ENCODE measurements at regions not wholly inside any gene's neighbourhood (a gene's known extent, or its start where the extent isn't known, plus 50 kb on each side); places are given as distances from the start of the nearest gene placed in this dataset.

DNA sequence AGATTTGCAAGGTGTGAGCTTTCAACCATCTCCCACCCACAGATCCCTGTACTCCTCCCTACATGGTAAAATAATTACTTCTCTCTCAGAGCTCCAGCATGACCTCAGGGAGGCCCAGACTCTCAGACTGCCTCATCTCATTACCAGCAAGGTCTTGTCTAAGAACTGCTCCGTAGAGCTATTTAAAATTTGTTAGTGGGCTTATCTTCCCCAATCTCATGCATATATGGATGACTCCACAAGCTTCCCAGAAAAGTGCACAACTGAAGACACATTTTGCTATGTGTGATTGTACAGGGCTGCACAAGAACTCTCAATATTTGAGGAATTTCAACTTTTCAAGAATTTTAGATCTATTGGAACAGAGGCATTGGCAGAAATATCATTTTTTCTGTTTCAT is 230.3 kb downstream of the CSNK2A3 start:
- no peak for TF ChIP-seq EZH2 (IDR thresholded peaks at IDR 0.05; ENCODE audit: borderline replicate concordance, low read depth, low read length, poor library complexity, severe bottlenecking)
- TF ChIP-seq, protein P1, sequence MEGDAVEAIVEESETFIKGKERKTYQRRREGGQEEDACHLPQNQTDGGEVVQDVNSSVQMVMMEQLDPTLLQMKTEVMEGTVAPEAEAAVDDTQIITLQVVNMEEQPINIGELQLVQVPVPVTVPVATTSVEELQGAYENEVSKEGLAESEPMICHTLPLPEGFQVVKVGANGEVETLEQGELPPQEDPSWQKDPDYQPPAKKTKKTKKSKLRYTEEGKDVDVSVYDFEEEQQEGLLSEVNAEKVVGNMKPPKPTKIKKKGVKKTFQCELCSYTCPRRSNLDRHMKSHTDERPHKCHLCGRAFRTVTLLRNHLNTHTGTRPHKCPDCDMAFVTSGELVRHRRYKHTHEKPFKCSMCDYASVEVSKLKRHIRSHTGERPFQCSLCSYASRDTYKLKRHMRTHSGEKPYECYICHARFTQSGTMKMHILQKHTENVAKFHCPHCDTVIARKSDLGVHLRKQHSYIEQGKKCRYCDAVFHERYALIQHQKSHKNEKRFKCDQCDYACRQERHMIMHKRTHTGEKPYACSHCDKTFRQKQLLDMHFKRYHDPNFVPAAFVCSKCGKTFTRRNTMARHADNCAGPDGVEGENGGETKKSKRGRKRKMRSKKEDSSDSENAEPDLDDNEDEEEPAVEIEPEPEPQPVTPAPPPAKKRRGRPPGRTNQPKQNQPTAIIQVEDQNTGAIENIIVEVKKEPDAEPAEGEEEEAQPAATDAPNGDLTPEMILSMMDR (conservative IDR thresholded peaks at IDR 0.05; ENCODE audit: low read depth, low read length): no peak

All from A673 (cell line).